ENCODE measurements at regions not wholly inside any gene's neighbourhood (a gene's known extent, or its start where the extent isn't known, plus 50 kb on each side); places are given as distances from the start of the nearest gene placed in this dataset.

DNA sequence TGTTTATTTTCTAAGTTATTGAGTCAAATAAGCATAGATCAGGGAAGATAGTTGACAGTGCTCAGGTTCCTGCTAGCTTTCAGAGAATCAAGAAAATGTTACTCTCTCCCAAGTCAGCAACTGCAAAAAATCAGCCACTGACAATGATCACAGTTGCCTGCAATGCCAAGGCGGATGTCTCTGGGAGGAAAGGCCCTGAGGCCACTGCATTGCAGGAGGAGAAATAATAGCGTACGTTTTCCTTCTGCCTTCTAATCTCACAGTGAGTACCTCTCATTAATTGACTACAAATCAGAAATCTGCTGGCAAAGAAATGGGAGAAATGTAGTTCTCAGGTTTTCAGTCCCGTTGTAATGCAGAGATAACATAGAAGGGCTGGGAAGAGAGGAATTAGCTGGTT lies 54.0 kb upstream of the SPON1 start:
- no peak for TF ChIP-seq EZH2 (IDR thresholded peaks at IDR 0.05; ENCODE audit: low read length)
- TF ChIP-seq, protein P1, sequence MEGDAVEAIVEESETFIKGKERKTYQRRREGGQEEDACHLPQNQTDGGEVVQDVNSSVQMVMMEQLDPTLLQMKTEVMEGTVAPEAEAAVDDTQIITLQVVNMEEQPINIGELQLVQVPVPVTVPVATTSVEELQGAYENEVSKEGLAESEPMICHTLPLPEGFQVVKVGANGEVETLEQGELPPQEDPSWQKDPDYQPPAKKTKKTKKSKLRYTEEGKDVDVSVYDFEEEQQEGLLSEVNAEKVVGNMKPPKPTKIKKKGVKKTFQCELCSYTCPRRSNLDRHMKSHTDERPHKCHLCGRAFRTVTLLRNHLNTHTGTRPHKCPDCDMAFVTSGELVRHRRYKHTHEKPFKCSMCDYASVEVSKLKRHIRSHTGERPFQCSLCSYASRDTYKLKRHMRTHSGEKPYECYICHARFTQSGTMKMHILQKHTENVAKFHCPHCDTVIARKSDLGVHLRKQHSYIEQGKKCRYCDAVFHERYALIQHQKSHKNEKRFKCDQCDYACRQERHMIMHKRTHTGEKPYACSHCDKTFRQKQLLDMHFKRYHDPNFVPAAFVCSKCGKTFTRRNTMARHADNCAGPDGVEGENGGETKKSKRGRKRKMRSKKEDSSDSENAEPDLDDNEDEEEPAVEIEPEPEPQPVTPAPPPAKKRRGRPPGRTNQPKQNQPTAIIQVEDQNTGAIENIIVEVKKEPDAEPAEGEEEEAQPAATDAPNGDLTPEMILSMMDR (optimal IDR thresholded peaks at IDR 0.05 in 1 of 3, IDR thresholded peaks at IDR 0.05 in 1 of 3, conservative IDR thresholded peaks at IDR 0.05 in 1 of 3; ENCODE audit: extremely low read depth in 1 of 3, insufficient read depth in 2 of 3, low read length in 3 of 3), result no peak
